OCI-LY3 (cell line): ENCODE measurements at regions not wholly inside any gene's neighbourhood (a gene's known extent, or its start where the extent isn't known, plus 50 kb on each side); places are given as distances from the start of the nearest gene placed in this dataset.
"Not testable (repeated sequence)": the region's sequence is repeated elsewhere in the genome, so short reads cannot be mapped to it uniquely, and the experiment has no call there.

Experiments
- H2AFZ ChIP-seq: fragments of 200-600, 300-600 bp; shearing (Covaris generic); 2 replicates; pipeline ENCODE4 v1.6.0; 2014; ENCODE audit warnings: antibody characterized with exemption, low read depth, low read length
- H3K27ac ChIP-seq: fragments of 200-600, 300-600 bp; sonication (generic); 2 replicates; pipeline ENCODE4 v1.5.1; 2014; ENCODE audit warnings: mild to moderate bottlenecking, low read length, moderate library complexity, mixed read lengths
- H3K27me3 ChIP-seq: fragments of 200-600, 300-600 bp; sonication (generic); 2 replicates; pipeline ENCODE4 v1.6.1; 2014; ENCODE audit warnings: low read depth, low read length, mixed read lengths
- H3K36me3 ChIP-seq: fragments of 200-600, 300-600 bp; sonication (generic); replicated peaks from 2 replicates; pipeline ENCODE3; 2014; ENCODE audit warnings: low read depth, low read length, mixed read lengths
- H3K4me1 ChIP-seq: fragments of 300-600, 200-600 bp; sonication (generic); 2 replicates; pipeline ENCODE4 v1.6.1; 2014; ENCODE audit warnings: low read length, mixed read lengths
- H3K4me2 ChIP-seq: fragments of 200-600, 300-600 bp; sonication (generic); 2 replicates; pipeline ENCODE4 v1.6.1; 2014; ENCODE audit warnings: low read length, mixed read lengths
- H3K4me3 ChIP-seq: fragments of 300-600, 200-600 bp; sonication (generic); 2 replicates; pipeline ENCODE4 v1.5.1; 2014; ENCODE audit warnings: antibody characterized with exemption, mild to moderate bottlenecking, low read length, moderate library complexity
- H3K79me2 ChIP-seq: fragments of 300-600, 200-600 bp; shearing (Covaris generic); 2 replicates; pipeline ENCODE4 v1.6.1; 2014; ENCODE audit warnings: mild to moderate bottlenecking, low read length, mixed read lengths
- H3K9ac ChIP-seq: fragments of 300-600, 200-600 bp; shearing (Covaris generic); 2 replicates; pipeline ENCODE4 v1.6.0; 2014; ENCODE audit warnings: mild to moderate bottlenecking, low read length, moderate library complexity
- H3K9me3 ChIP-seq: fragments of 200-600, 300-600 bp; shearing (Covaris generic); 2 replicates; pipeline ENCODE4 v1.6.1; 2014; ENCODE audit warnings: low read length, mixed read lengths; ENCODE audit not compliant: insufficient read depth
- H4K20me1 ChIP-seq: fragments of 200-600, 300-600 bp; sonication (generic); 2 replicates; pipeline ENCODE4 v1.6.1; 2016; ENCODE audit warnings: low read length, mixed read lengths; ENCODE audit not compliant: insufficient read depth
- CTCF ChIP-seq: fragments of 200-600, 300-600 bp; sonication (generic); IDR thresholded peaks from 2 replicates; pipeline ENCODE4 v1.5.1; 2014; ENCODE audit warnings: antibody characterized with exemption, low read length, low read depth
- EZH2phosphoT487 ChIP-seq: fragments of 200-600 bp; shearing (Covaris generic); IDR thresholded peaks from 2 replicates; pipeline ENCODE4 v1.6.1; 2018; ENCODE audit warnings: antibody characterized with exemption, mixed run types, low read depth

GRCh38 chr6:86872810-86873209 is 64.5 kb upstream of the HTR1E start:
- H3K4me2 ChIP-seq, H4K20me1 ChIP-seq, H2AFZ ChIP-seq, H3K27me3 ChIP-seq, H3K4me1 ChIP-seq, H3K36me3 ChIP-seq, H3K27ac ChIP-seq, H3K79me2 ChIP-seq, H3K9ac ChIP-seq, H3K4me3 ChIP-seq, H3K9me3 ChIP-seq: not testable (repeated sequence)

GRCh38 chr6:86871681-86872080 is 65.6 kb upstream of the HTR1E start:
- no peaks in the 10 kb centered on the region for H3K9me3 ChIP-seq
- no peaks in the 10 kb centered on the region for H4K20me1 ChIP-seq
- TF ChIP-seq CTCF = no peak
- no peak for TF ChIP-seq EZH2phosphoT487
- no peak overlapping the region for H3K9ac ChIP-seq
- H3K36me3 ChIP-seq = no peaks in the 10 kb centered on the region
- H2AFZ ChIP-seq = no peak overlapping the region
- H3K79me2 ChIP-seq = no peaks in the 10 kb centered on the region
- H3K4me3 ChIP-seq = no peak overlapping the region
- H3K27ac ChIP-seq = no peak overlapping the region
- H3K4me2 ChIP-seq = no peak overlapping the region
- H3K27me3 ChIP-seq = no peaks in the 10 kb centered on the region
- no peaks in the 10 kb centered on the region for H3K4me1 ChIP-seq

- H3K9ac ChIP-seq = no peak overlapping the region
Measured at GRCh38 chr6:86869500-86869899, 67.8 kb upstream of the HTR1E start.

GRCh38 chr6:86859513-86859912 is 77.8 kb upstream of the HTR1E start:
- Histone ChIP-seq H3K79me2 (no peaks in the 10 kb centered on the region), H3K4me3 (no peak overlapping the region), H3K4me2 (no peak overlapping the region), H3K9me3 (no peaks in the 10 kb centered on the region), H3K27ac (no peak overlapping the region), H3K9ac (no peak overlapping the region), H3K27me3 (no peaks in the 10 kb centered on the region), H3K36me3 (no peaks in the 10 kb centered on the region), H4K20me1 (no peaks in the 10 kb centered on the region), H3K4me1 (no peaks in the 10 kb centered on the region), H2AFZ (no peak overlapping the region)
- TF ChIP-seq CTCF = peak; percentile 24; the same call in 1 of the 2 replicates
- TF ChIP-seq EZH2phosphoT487 = no peak

More at GRCh38 chr6:86869500-86869899, 67.8 kb upstream of the HTR1E start:
- no peak overlapping the region for H2AFZ ChIP-seq
- no peaks in the 10 kb centered on the region for H3K79me2 ChIP-seq
- no peak overlapping the region for H3K4me3 ChIP-seq
- H4K20me1 ChIP-seq = no peaks in the 10 kb centered on the region
- no peaks in the 10 kb centered on the region for H3K36me3 ChIP-seq
- no peaks in the 10 kb centered on the region for H3K4me1 ChIP-seq
- TF ChIP-seq CTCF (no peak), EZH2phosphoT487 (no peak)
- H3K9me3 ChIP-seq = no peaks in the 10 kb centered on the region
- no peak overlapping the region for H3K27ac ChIP-seq
- H3K27me3 ChIP-seq = no peaks in the 10 kb centered on the region
- no peak overlapping the region for H3K4me2 ChIP-seq

- Histone ChIP-seq H3K27ac (no peak overlapping the region), H3K79me2 (no peaks in the 10 kb centered on the region), H3K4me3 (no peak overlapping the region), H3K4me1 (no peaks in the 10 kb centered on the region), H4K20me1 (no peaks in the 10 kb centered on the region), H3K27me3 (no peaks in the 10 kb centered on the region), H3K4me2 (no peak overlapping the region), H3K9ac (no peak overlapping the region), H3K36me3 (no peaks in the 10 kb centered on the region), H3K9me3 (no peaks in the 10 kb centered on the region), H2AFZ (no peak overlapping the region)
- no peak for TF ChIP-seq EZH2phosphoT487
- no peak for TF ChIP-seq CTCF
Measured at GRCh38 chr6:86858970-86859369, 78.4 kb upstream of the HTR1E start.
